Hematopoietic multipotent progenitor cell treated with erythropoietin and hydrocortisone succinate and interleukin-3 and kit ligand, for 17 days (in vitro differentiated cells): ENCODE measurements at regions not wholly inside any gene's neighbourhood (a gene's known extent, or its start where the extent isn't known, plus 50 kb on each side); places are given as distances from the start of the nearest gene placed in this dataset.

Source experiments
- DNase-seq: peaks from one replicate; pipeline ENCODE4 v3.0.0-alpha.2; 2015; ENCODE audit warnings: low spot score

GRCh38 chr7:121489440-121489839 is 93.3 kb upstream of the FAM3C start:
- no peak for DNase-seq

GRCh38 chr7:121488111-121488650 is 92.1 kb upstream of the FAM3C start:
- DNase-seq, result no peak

GRCh38 chr7:121486590-121486989 is 90.5 kb upstream of the FAM3C start:
- no peak for DNase-seq

DNA sequence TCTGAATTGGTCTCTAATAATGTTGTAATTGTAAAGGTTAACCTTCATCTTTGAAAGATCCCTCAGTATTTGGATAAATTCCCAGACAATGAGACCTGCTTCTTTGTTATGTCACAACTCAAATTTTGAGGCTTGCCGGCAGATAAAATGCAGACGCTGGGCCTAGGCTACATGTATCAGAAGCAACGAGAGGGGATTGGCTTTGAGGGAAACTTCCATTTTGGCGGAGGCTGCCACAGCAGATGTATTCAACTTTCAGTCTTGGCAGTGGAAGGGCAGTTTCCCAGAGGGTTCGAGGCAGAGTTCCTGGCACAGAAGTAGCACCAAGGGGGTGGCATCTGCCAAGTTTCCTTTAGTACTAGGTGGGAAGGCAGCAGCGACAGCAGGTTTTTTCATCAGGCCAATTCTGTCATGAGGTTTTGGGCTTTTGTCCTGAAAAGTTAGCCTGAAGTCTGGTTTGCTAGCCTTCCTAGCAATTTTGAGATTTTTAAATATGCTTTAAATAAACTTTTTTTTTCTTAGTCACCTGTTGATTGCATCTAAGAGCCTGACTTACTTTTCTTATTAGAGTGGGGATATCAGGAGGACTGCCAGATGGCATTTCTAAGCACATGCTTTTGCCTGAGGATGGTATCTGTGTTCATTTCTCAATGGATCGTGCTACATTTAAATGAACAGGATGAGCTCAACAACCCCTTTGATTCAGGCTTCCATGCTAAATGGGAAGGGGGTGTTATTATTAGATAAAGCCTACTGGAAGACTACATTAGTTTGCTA is 89.5 kb upstream of the FAM3C start:
- DNase-seq, result no peak

DNA sequence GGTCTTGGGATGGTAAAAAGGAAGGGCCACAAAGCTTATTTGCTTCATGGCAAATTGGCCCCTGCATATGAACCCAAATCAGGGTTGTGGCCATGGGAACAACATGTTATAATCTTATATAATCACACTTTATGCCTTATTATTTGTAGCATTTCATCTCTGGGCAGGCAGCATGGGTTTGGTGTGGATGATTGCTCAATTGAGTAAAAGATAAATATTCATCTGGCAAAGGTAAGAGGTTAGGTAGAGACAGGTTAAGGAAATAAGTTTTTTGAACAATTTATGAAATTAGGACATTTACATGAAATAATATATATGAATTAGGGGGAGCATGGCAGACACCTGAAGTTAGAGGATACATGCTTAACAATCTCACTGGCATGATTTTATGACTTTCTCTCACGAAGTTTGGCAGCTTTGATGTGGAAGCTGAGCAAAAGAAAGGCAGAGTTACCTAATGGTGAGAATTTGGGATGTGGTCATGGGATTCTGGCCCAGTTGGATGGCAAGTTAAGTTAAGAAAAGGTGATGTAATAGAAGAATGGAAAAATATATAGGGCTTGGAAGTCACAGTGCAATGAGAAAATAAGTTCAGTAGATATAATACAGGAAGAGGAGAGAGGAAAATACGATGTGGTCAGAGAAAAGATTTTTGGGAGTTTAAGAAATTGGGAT is 88.1 kb upstream of the FAM3C start:
- DNase-seq, result no peak

- DNase-seq, result no peak
Measured at GRCh38 chr7:121480566-121481335, 84.6 kb upstream of the FAM3C start.

DNA sequence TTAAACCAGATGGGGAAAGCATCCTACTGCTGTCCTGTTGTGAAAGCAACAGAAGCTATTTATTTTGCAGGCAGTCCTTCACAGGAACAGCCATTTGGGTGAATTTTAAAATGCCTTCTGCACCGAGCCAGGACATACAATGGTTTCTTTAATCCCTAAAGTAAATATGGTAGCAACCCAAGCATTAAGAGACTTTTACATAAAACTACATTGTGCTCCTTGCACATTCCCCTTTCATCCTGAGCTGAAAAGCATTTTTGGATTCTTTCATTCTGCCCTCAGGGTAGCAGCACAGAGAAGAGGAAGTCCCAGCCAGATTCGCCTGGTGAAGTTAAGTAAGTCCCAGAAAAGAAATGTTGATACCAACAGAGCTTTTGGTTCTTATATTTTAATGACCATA is 84.0 kb upstream of the FAM3C start:
- no peak for DNase-seq

- DNase-seq, result no peak
Measured at GRCh38 chr7:121479466-121479865, 83.4 kb upstream of the FAM3C start.

GRCh38 chr7:121475806-121476205 is 79.7 kb upstream of the FAM3C start:
- DNase-seq, result no peak

GRCh38 chr7:121474301-121474673 is 78.2 kb upstream of the FAM3C start:
- no peak for DNase-seq

- DNase-seq, result no peak
Measured at GRCh38 chr7:121473645-121474300, 77.7 kb upstream of the FAM3C start.

DNA sequence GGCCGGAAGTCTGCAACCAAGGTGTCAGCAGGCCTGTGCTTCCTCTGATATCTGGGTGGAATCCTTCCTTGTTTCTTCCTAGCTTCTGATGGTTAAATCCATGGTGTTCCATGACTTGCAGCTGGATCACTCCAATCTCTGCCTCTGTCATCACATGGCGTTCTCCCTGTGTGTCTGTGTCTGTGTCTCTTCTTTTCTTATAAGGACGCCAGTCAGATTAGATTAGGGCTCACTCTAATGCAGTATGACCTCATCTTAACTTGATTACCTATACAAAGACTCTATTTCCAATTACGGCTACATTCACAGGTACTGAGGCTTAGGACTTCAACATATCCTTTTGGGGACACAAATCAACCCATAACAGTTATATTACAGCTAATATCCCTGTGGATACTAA is 70.3 kb upstream of the FAM3C start:
- no peak for DNase-seq

DNA sequence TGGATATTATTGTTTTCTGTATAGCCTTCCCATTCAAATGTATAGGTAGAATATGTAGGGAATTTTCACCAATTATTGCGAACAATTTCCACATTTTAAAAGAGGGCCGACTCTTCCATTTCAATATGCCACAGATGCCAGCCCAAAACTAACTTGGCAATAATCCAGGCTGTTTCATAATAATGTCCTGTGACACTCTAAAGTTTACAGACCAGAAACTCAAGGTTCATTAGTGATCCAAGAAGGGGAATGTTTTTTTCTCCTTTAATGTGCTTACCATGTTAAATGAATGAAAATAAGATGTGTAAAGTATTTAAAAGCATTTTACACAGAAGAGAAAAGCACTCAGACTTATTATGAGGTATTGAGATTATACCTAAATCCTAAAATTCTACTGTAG is 63.0 kb upstream of the FAM3C start:
- no peak for DNase-seq

GRCh38 chr7:121456785-121457359 is 60.8 kb upstream of the FAM3C start:
- no peak for DNase-seq

DNA sequence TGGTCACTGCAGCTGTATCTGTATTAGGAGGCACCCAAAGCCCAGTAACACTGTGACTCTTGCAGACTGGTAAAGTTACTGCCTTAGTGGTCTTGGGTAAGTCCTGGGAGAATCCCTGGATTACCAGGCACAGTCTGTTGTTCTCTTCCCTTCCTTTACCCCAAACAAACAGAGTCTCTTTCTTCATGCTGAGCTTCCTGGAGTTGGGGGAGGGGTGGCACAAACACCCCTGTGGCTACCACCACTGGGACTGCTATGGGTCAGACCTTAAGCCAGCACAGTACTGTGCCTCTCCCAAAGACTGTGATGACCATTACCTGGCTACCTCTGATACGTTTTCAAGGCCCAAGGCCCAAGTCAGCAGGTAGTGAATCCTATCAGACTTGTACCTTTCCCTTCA is 59.9 kb upstream of the FAM3C start:
- DNase-seq, result no peak

- DNase-seq, result no peak
Measured at GRCh38 chr7:121452389-121452788, 56.3 kb upstream of the FAM3C start.

DNA sequence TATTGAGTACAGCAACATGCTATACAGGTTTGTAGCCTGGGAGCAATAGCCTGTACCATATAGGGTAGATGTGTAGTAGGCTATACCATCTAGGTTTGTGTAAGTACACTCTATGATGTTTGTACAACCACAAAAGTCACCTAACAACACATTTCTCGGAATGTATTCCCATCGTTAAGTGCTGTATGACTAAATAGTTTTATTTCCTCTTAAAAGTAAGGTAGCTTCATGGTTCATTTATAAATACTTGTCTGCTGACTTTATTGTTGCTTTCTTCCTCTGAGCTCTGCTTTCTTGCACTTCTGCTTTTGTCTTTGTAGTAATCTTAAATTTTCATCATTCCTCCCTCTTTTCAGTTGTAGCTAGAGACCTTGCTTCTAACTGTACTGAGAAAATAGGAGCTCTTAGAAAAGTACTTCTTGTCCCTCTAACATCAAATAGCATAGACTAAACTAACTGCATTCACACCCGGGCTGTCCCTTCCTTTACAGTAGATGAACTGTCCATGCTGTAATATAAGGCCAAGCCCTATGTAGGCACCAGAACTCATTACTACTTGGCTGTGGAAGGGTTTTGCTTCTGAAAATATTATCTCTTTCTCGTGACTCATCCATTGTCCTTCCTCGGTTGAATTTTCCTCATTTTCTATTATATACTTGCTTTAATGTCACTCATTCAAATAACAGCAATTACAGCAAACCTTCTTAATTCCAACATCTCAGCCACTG is 55.4 kb upstream of the FAM3C start:
- no peak for DNase-seq

DNA sequence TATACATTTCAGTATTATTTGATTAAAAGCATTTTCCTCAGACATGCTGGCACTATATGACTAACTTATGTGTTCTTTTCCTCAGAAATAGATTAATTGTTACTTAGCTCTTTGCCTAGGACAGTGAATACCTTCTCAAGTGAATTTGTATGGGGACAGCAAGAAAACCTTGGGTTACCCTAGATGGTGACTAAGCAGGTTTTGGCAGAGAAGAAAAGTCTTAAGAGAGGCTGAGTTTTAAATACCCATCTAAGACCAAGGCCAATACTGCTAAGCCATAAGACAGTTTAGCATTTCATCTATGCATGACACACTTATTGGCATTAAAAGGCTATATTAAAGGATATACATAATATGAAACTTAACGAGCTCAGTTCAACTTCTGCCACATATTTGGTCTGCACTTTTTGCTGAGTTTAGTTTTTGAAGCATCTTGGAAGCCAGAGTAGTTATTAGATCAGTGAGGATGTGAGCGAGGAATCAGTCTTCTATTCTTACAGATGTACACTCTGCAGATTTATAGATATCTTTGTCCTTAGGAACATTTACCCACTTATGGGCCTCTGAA is 54.6 kb upstream of the FAM3C start:
- no peak for DNase-seq

DNA sequence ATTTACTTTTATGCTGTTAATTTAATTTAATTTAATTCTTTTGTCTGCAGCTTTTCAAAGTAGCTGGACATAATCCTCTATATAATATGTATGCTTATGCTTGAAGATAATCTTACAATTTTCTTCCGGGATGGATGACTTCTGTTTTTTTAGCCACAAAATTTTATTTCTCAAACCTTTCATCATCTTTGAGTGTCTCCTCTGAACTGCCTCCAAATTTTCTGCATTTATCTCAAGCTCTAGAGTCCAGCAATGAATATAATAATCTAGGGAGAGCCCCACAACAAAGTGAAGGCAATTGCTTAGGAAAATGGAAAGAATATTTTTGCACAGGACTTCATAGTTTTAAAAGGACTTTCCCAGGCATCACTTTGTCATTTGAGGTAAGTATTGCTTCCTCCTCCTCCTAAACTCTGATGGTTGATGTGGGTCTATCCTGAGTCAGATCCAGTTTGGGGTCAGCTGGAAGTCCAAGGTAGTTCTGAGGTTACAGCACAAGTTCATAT is 53.7 kb upstream of the FAM3C start:
- no peak for DNase-seq

DNA sequence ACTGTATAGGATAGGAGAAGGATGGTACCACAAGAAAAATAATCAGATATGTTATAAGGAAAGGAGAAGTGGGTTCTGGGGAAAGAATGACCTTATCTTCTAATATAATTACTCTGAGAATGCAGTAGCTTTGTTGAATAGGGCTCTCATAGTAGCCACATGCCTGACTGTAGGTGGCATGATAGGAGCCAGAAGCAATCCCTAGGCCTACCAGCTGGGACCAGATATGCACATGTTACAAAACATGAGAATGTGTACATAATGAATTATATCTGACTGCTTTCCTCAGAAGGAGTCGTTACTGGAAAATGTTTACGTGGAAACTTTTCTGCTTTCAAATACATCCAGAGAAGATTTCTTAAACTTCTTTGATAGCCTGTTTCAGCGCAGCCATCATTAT is 53.2 kb upstream of the FAM3C start:
- DNase-seq, result no peak

DNA sequence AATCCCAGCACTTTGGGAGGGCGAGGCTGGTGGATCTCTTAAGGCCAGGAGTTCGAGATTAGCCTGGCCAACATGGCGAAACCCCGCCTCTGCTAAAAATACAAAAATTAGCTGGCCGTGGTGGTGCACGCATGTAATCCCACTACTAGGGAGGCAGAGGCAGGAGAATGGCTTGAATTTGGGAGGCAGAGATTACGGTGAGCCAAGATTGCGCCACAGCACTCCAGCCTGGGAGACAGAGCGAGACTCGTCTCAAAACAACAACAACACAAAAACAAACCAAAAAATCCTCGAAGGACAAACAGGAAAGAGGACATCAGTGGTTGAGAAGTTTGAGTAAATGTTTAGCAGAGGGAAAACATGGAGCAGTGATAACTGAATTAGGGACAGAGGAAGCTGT is 52.3 kb upstream of the FAM3C start:
- DNase-seq, result no peak
